HG03108 (cell line): ENCODE measurements at regions not wholly inside any gene's neighbourhood (a gene's known extent, or its start where the extent isn't known, plus 50 kb on each side); places are given as distances from the start of the nearest gene placed in this dataset.
"Not testable (repeated sequence)": the region's sequence is repeated elsewhere in the genome, so short reads cannot be mapped to it uniquely, and the experiment has no call there.

Experiments
- ATAC-seq: cut with Tn5 transposase; IDR thresholded peaks from one replicate; pipeline ENCODE4 v1.9.1; 2021; ENCODE audit warnings: moderate library complexity; ENCODE audit not compliant: unreplicated experiment

- no peak for ATAC-seq
Measured at GRCh38 chr3:103410231-103410630, 975.4 kb downstream of the ZPLD1 start.

DNA sequence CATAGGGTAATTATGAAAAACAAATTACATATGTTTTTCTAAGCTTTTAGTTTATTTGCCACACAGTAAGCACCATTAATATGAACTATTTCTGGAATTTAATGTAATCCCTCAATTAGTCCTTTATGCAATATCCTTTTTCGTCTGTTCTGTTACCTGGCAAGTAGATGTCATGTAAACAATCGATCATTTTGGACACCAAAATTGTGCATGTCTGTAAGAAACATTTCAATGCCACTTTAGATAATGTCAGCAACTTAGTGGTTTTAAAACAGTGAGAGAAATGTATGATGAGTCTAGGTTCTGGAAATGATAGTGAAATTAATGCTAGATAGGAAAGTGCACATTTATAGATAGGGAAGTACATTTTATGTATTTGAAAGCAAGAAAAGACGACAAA, 986.6 kb downstream of the ZPLD1 start:
- no peak for ATAC-seq

DNA sequence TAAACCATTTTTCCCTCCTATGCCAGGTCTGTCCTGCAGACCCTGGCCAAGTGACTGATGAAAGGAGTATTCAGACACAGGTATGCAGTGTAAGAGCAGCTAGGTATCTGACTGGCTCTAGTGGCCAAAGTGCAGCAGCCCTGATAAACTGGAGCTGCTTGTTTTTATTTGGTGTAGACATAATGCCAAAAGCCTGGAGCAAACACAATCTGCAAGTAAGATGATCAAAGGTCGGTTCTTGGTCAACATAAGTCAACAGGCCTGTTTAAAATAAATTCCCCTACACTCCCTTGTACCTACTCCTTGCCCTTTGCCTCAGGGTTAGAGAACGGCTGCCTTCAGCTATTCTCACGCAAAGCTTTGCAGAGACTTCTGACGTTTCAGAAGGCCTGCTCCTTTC, 1003.1 kb downstream of the ZPLD1 start:
- ATAC-seq = no peak

GRCh38 chr3:103440539-103441203, 1005.9 kb downstream of the ZPLD1 start:
- ATAC-seq = no peak

- no peak for ATAC-seq
Measured at GRCh38 chr3:103446953-103447629, 1012.3 kb downstream of the ZPLD1 start.

DNA sequence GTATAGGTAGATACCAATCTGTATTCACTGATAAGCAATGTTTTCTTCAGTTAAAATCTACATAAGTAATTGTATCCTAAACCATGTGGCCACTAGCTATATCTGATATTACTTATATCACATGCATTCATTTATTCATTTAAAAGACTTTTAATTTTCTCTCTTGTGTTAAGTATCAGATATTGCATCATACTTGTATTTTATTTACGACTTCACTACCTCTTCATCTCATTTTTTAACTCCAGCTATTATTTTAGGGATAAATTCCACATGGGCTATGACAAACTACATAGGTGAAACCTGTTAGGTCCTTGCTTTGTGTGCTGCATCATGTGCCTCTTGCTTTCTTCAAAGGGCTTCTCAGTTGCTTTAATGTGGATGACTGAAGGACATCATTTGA, 1018.3 kb downstream of the ZPLD1 start:
- ATAC-seq = no peak

DNA sequence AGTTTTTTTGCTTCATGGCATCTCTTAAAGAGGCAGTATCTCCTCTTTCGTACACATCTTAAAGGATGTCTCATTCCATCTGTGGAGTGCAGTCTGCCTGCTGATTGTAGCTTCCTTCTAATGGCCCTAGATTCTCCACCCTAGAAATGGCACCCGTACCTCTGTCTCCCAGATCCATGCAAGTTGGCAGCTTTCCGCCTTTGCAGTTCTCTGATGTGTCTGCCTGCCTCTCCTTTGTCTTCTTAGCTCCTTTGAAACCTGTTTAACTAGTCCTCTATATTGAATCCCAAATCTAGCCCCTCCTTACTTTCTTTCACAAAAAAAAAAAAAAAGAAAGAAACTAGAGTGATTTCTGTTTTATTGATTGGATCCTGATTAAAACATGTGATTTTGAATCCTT, 1025.0 kb downstream of the ZPLD1 start:
- no peak for ATAC-seq

GRCh38 chr3:103470498-103470897, 1035.7 kb downstream of the ZPLD1 start:
- no peak for ATAC-seq

- ATAC-seq = no peak
Measured at GRCh38 chr3:103494011-103494410, 1059.2 kb downstream of the ZPLD1 start.

GRCh38 chr3:103494512-103494911, 1059.7 kb downstream of the ZPLD1 start:
- ATAC-seq = no peak

DNA sequence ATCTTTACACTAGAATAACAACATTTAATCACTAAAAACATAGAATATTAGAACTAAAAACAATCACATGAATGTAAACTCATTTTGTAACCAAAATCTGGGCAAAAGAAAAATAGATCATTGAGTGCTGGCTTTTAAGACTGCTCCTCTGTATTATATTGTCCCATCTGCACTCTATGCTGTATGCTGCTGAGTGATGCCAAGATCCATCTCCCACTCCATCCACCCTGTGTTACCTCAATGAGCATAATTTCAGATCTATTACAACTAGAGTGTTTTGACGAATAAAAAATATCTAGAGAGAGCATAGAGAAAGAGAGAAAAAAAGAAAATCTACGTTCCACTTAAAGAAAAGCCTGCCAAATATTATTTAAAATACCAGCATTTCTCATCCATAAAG, 1060.4 kb downstream of the ZPLD1 start:
- no peak for ATAC-seq

GRCh38 chr3:103499132-103499900, 1064.5 kb downstream of the ZPLD1 start:
- no peak for ATAC-seq

DNA sequence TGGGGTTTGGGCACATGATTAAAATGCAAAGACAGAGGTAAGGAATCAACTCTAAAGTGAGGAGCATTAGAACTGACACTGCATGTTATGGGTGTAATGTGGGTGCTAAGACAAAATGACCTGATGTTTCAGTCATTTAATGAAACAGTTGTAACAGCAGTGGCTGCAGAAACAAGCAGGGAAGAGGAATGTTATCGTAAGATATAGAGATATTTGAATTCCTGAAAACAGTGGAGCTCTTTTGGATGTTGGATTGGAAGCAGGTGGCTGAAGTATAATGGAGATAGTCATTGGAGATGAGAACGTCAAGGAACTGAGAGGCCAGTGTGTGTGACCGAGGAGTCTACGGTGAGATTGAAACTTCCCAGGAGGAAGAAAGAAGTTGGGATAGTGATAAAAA, 1065.2 kb downstream of the ZPLD1 start:
- ATAC-seq = no peak

GRCh38 chr3:103510760-103511159, 1075.9 kb downstream of the ZPLD1 start:
- no peak for ATAC-seq

DNA sequence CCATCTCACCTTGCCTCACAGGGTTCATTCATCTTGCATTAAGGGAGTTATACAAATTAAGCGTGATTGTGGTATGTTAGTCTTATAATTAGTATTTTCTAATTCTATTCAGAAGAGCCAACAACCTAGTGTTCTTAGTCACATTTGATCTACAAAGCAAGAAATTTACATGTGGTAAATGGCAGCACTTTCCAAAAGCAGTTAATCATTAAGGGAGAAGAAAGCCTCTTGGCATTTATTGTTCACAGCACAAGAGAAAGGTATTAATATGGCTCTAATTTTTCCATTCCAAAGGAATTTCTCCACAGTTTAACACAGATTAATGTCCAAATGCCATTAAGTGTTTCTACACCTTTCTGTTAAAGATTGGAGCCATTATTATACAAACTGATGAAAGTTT, 1077.1 kb downstream of the ZPLD1 start:
- ATAC-seq = no peak

DNA sequence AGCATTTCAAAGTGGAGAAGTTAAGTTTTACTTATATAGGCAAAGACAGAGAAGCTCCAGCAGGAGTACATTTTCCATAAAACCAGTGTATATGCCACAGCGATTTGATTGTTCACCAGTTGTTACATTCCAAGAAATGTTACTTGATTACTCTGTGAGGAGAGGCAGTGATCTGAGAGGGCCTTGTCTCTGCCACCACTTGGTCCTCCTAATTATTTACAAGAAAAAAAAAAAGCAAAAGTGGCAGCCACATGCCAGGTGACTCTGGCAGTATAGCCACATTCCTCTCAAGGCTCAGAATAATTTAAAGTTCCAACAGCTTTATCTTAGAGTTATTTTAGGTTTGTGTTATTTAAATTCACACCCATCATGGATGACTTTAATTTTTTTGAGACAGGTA, 1077.8 kb downstream of the ZPLD1 start:
- no peak for ATAC-seq

GRCh38 chr3:103513003-103513402, 1078.2 kb downstream of the ZPLD1 start:
- ATAC-seq = no peak

DNA sequence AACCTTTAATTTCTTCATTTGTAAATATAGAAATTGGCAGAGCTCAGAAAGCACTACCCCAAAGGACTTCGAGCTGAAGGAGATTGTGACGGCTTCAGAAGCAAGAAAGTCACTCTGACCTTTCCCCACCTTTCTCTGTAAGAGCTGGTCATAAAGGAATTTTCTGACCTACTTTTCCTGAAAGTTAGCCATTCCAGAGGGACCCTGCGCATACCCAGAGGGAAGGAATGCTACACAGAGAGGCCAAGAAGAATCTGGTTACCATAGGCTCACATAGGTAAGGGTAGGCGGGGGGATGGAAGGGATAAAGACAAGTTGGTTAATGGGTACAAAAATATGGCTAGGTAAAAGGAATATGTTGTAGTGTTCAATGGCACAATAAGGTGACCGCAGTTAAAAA, 1080.3 kb downstream of the ZPLD1 start:
- ATAC-seq = no peak

- ATAC-seq = no peak
Measured at GRCh38 chr3:103516950-103517349, 1082.1 kb downstream of the ZPLD1 start.

GRCh38 chr3:103531327-103531726, 1096.5 kb downstream of the ZPLD1 start:
- not testable (repeated sequence) for ATAC-seq

DNA sequence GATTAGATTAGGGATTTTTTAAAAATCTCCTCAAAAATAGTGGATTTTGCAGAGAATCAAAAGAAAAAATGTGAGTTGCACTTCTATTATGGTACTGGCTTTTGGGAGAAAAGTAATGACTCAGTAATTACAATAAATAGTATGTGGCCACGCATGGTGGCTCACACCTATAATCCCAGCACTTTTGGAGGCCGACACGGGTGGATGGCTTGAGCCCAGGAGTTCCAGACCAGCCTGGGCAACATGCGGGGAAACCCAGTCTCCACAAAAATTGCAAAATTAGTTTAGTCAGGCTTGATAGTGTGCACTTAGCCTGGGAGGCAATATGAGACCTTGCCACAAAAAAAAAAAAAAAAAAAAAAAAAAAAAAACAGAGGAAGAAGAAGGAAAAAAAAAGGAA, 1098.2 kb downstream of the ZPLD1 start:
- ATAC-seq = no peak

DNA sequence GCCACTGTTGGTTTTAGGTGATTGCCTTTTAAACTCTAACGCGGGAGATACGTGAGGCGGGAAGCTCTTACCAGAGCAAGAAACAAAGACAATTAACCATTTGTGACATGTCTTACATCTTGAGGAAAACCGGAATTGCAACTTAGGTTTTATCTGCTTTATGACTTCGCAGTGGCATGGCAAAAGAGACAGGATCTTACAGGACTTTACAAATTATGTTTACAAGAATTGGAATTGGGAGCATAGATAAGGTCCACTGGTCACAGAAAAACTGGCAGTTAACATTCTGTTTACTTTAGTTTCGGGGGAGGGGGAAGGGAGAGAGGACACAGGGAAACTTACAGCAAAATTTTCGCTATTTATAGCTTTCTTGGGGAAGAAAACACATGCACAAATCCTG, 1119.6 kb downstream of the ZPLD1 start:
- no peak for ATAC-seq
